ENCODE measurements at regions not wholly inside any gene's neighbourhood (a gene's known extent, or its start where the extent isn't known, plus 50 kb on each side); places are given as distances from the start of the nearest gene placed in this dataset.
"Not testable (repeated sequence)": the region's sequence is repeated elsewhere in the genome, so short reads cannot be mapped to it uniquely, and the experiment has no call there.

- no peaks in the 10 kb centered on the region for H3K4me1 ChIP-seq
- H3K9me3 ChIP-seq: peaks cover 0 to 19% (median 0%) of the 10 kb centered on the region in 3 donors
- intact Hi-C loops (cut with DNase I; ENCODE audit: low total_unique reads): no loop called here
- H3K27ac ChIP-seq: no peak overlapping the region
- H3K36me3 ChIP-seq: no peaks in the 10 kb centered on the region
- DNase-seq: no peak
- TF ChIP-seq CTCF (IDR thresholded peaks at IDR 0.05): no peak
- H3K27me3 ChIP-seq: no peaks in the 10 kb centered on the region
- no peak overlapping the region for H3K4me3 ChIP-seq
These were observed 171.1 kb downstream of the OR4M2 start for GRCh38 chr15:22251422-22251821.

- H3K36me3 ChIP-seq; intact Hi-C loops (cut with DNase I; ENCODE audit: low total_unique reads); H3K4me1 ChIP-seq; DNase-seq; H3K27me3 ChIP-seq; H3K27ac ChIP-seq; H3K4me3 ChIP-seq: not testable (repeated sequence)
- peaks cover 0 to 24% (median 0%) of the 10 kb centered on the region in 3 donors for H3K9me3 ChIP-seq
These were observed 171.7 kb downstream of the OR4M2 start for GRCh38 chr15:22252047-22252446.

GRCh38 chr15:22252521-22252920, 172.2 kb downstream of the OR4M2 start:
- H3K4me1 ChIP-seq; H3K4me3 ChIP-seq; H3K27ac ChIP-seq; H3K27me3 ChIP-seq; H3K36me3 ChIP-seq; DNase-seq; intact Hi-C loops (cut with DNase I; ENCODE audit: low total_unique reads): not testable (repeated sequence)
- peaks cover 0 to 23% (median 0%) of the 10 kb centered on the region in 3 donors for H3K9me3 ChIP-seq

GRCh38 chr15:22253002-22253675, 172.8 kb downstream of the OR4M2 start:
- H3K27ac ChIP-seq; H3K4me1 ChIP-seq; intact Hi-C loops (cut with DNase I; ENCODE audit: low total_unique reads); H3K36me3 ChIP-seq; H3K4me3 ChIP-seq; H3K27me3 ChIP-seq; DNase-seq: not testable (repeated sequence)
- H3K9me3 ChIP-seq: peaks cover 0 to 23% (median 0%) of the 10 kb centered on the region in 3 donors

- peaks cover 0 to 26% (median 0%) of the 10 kb centered on the region in 3 donors for H3K9me3 ChIP-seq
- no peaks in the 10 kb centered on the region for H3K4me1 ChIP-seq
- H3K27ac ChIP-seq: no peak overlapping the region
- no peaks in the 10 kb centered on the region for H3K36me3 ChIP-seq
- no peak for TF ChIP-seq CTCF (IDR thresholded peaks at IDR 0.05)
- intact Hi-C loops (cut with DNase I; ENCODE audit: low total_unique reads): no loop called here
- H3K27me3 ChIP-seq: no peaks in the 10 kb centered on the region
- DNase-seq: no peak
- H3K4me3 ChIP-seq: no peak overlapping the region
These were observed 173.5 kb downstream of the OR4M2 start for GRCh38 chr15:22253676-22254408.

- H3K4me1 ChIP-seq; H3K4me3 ChIP-seq; H3K36me3 ChIP-seq; H3K27me3 ChIP-seq; H3K27ac ChIP-seq; intact Hi-C loops (cut with DNase I; ENCODE audit: low total_unique reads); DNase-seq: not testable (repeated sequence)
- peaks cover 0 to 19% (median 0%) of the 10 kb centered on the region in 3 donors for H3K9me3 ChIP-seq
These were observed 174.2 kb downstream of the OR4M2 start for GRCh38 chr15:22254409-22255045.

GRCh38 chr15:22255606-22256005, 175.3 kb downstream of the OR4M2 start:
- H3K27ac ChIP-seq; intact Hi-C loops (cut with DNase I; ENCODE audit: low total_unique reads); H3K4me3 ChIP-seq; H3K27me3 ChIP-seq; DNase-seq; H3K36me3 ChIP-seq; H3K4me1 ChIP-seq: not testable (repeated sequence)
- H3K9me3 ChIP-seq: peaks cover 0 to 18% (median 0%) of the 10 kb centered on the region in 3 donors

GRCh38 chr15:22256389-22257046, 176.2 kb downstream of the OR4M2 start:
- H3K4me1 ChIP-seq; intact Hi-C loops (cut with DNase I; ENCODE audit: low total_unique reads); H3K36me3 ChIP-seq; H3K27me3 ChIP-seq; H3K4me3 ChIP-seq; DNase-seq; H3K27ac ChIP-seq: not testable (repeated sequence)
- peaks cover 0 to 18% (median 0%) of the 10 kb centered on the region in 3 donors for H3K9me3 ChIP-seq
